GM19351 (cell line): ENCODE measurements at regions not wholly inside any gene's neighbourhood (a gene's known extent, or its start where the extent isn't known, plus 50 kb on each side); places are given as distances from the start of the nearest gene placed in this dataset.
"Not testable (repeated sequence)": the region's sequence is repeated elsewhere in the genome, so short reads cannot be mapped to it uniquely, and the experiment has no call there.

Source experiments
- ATAC-seq: cut with Tn5 transposase; IDR thresholded peaks from one replicate; pipeline ENCODE4 v1.9.1; 2021; ENCODE audit warnings: mild to moderate bottlenecking, moderate library complexity; ENCODE audit not compliant: unreplicated experiment

DNA sequence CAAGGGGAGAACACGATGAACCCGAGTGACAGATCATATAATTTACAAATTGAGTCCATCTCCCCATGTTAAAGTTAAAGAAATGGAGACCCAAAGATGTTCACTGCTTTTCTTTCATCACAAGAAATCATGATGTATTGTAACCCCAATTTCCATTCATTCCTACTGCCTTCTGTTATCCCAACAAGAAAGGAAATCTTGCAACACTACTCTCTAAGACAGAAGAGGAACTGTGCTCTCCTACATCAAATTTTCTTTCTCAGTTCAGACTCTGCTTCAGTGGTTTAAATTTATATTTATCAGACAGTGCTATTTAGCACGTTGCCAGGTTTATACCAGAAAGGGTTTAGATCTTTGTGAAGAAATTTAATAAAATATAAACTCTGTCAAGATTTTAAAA lies 83.8 kb upstream of the RASA1 start:
- no peak for ATAC-seq

DNA sequence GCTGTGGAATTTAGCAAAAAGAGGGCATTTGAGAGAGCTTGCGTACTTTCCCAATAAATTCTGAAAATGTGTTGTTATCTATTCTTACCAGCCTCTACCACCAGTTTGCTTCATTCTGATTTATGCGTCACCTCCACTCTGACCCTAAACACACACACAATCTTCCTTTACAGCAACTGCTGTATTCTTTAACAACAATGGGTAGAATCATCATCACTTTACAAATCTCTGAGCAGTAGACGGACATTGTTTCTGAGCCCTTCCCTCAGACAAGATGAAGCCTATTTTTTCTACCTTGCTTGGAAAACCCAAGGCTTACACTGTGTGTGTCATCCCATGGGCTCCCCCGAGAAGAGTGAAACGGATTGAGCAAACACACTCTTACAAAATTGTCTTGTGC lies 83.1 kb upstream of the RASA1 start:
- ATAC-seq = no peak

DNA sequence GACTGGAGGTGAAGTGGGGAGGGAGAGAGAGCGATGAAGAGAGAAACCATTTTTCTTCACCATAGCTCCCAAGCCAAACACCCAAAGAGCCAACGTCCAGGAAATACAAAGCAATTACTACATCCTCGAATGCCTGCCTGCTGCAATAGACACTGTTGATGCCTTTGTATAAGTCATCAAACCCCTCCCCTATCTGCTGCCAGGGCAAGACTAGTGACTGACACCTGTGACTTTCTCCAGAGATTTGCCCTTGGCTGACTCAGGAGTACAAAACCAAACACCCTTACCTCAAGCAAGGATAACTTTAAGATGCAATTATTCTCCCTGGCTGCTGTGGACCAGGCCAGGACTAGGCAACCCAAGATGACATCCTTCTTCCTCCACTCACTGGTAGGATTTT lies 81.8 kb upstream of the RASA1 start:
- no peak for ATAC-seq

DNA sequence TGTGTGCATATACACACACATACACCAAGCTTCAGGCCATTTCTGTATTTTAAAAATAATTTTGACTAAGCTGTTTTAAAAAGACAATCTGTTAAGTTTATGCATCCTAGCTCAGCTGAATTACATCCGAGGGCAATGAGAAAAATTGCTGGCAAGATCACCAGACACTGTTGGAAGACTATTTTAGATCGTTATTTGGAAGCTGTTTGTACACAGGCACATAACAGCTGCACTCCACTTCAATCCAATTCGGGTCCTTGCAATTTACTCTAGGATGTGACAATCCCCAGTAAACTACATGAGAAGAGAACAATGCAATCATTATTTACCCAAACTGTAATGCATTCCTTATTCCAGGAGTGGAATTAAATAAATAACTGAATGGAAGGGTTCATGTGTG lies 79.3 kb upstream of the RASA1 start:
- no peak for ATAC-seq

DNA sequence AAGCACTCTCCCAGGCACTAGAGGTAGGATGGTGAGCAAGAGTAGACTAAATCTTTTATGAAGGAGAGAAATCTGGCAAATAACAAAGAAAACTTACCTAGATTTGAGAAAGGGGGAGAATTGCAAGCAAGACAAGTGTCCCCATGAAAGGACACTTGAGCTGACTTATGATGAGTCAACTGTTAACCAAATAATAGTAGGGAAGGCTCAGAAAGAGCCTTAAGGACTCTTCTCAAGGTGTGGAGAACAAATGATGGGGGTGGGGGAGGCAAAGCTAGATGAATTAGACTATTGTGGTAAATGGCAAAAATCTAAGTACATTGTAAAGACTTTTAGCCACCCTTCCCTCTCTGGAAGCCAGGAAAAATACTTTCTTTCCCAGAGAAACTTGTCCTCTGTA lies 77.6 kb upstream of the RASA1 start:
- no peak for ATAC-seq

DNA sequence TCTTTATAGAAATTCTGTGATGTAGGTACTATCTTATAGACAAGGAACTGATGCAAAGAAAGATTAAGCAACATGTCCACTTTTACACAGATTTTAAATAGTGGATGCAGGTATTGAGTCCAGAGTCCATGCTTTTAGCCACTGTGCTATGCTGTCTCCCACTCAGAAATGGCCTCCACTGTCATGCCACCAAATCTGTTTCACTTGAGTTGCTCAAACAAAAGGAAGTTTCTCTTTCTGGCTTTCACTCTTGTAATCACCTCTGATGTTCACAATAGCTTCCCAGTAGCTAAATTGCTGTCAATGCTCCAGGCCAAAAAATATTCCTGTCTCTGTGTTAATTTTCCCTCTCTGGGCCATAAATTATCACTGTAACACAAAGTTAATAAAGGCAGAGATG lies 77.0 kb upstream of the RASA1 start:
- peak; percentile 60 for ATAC-seq

DNA sequence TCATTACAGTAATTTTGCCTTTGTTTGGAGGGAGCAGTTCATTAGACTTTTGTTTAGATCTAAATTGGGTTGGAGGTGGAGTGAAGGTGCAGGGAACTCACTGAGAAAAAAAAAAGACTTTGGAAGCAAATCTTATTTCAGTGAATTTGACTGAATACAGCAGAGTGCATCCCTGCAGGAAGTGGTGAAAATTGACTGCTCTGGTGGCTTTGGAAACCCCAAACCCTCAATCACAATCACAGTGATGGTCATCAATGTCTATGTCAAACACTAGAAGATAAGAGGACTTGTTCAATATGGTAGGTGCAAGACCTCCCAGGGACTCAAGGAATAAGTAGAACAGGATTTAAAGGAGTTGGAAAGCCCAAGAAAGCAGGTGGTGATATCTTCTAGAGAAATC lies 76.0 kb upstream of the RASA1 start:
- ATAC-seq = no peak

DNA sequence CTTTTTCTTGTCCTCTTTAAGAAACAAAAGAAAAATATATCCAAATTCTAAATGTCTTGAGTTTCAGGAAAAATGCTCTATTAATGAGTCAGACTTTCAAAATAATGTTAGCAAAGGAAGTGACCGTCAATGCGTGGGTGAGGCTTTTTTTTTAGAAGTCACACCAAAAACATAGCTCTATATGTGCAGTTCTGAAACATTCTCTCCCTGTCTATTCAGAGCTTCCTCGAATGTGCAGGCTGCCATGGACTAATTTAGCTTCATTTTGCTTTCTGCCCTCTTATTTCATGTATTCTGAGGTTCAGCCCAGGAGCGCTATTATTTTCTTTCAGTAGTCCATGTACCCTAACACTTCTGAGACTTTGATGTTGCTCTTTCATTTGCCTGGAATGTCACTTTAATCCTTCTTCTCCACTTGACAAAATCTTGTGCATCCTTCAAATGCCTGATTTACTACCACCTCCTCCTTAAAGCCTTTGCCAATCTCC lies 72.5 kb upstream of the RASA1 start:
- peak; percentile 77 for ATAC-seq

DNA sequence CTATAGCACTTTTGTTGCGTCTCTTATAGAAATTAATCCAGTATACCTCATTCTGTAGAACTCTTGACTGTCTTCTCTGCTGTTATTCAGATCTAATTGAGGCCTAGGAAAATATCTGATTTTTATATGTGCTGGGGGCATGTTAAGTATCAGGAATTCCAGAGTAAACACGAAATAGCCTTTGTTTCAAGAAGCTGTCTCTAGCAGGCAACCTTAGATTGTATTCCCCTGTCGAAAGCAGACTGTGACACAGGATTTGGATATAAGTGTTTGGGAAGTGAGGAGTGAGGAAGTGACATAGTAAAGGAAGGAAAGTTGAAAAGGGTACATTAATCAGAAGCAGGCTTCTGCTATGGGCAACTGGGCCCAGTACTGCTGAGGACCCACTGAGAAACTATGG lies 72.1 kb upstream of the RASA1 start:
- ATAC-seq = no peak

DNA sequence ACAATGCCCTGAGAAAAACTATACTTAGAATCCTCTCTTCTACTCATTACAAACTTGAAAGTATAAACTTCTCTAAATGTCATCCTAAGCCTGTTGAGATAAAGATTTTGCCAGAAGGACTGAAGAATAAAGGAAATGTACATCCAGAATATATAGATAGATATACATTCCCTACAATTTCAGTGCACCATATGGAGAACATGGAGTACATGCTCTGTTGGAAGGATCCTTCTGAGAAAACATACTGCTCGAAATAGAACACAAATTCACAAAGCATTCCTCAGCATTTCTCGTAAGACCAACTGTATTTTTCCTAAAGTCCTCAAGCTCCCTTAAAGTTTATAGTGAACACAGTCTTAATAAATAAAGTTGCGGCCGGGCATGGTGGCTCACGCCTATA lies 69.7 kb upstream of the RASA1 start:
- no peak for ATAC-seq

DNA sequence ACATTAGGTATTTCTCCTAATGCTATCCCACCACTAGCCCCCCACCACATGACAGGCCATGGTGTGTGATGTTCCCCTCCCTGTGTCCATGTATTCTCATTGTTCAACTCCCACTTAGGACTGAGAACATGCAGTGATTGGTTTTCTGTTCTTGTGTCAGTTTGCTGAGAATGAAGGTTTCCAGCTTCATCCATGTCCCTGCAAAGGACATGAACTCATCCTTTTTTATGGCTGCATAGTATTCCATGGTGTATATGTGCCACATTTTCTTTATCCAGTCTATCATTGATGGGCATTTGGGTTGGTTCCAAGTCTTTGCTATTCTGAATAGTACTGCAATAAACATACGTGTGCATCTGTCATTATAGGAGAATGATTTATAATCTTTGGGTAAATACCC lies 68.4 kb upstream of the RASA1 start:
- not testable (repeated sequence) for ATAC-seq

DNA sequence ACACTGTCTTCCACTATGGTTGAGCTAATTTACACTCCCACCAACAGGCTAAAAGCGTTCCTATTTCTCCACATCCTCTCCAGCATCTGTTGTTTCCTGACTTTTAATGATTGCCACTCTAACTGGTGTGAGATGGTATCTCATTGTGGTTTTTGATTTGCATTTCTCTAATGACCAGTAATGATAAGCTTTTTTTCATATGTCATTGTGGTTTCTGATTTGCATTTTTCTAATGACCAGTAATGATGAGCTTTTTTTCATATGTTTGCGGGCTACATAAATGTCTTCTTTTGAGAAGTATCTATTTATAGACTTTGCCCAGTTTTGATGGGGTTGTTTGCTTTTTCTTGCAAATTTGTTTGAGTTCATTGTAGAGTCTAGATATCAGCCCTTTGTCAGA lies 68.0 kb upstream of the RASA1 start:
- ATAC-seq = not testable (repeated sequence)

DNA sequence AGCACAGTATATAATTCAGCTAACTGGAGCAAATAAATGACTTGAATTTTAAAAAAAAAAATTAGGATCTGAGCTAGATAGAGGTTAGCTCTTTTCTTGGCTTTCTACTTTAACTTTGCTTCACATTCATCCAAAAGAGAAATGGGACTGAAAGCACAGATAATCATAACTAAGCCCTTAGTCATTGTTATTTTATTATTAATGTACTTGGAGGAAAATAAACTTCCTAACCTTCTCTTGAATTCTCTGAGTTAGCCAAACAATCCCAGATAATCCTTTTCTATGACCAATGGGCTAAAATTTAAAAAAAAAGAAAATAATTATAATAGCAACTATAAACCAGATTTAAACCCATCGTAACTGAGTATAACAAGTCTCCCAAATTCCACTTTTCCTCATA lies 57.6 kb upstream of the RASA1 start:
- no peak for ATAC-seq

DNA sequence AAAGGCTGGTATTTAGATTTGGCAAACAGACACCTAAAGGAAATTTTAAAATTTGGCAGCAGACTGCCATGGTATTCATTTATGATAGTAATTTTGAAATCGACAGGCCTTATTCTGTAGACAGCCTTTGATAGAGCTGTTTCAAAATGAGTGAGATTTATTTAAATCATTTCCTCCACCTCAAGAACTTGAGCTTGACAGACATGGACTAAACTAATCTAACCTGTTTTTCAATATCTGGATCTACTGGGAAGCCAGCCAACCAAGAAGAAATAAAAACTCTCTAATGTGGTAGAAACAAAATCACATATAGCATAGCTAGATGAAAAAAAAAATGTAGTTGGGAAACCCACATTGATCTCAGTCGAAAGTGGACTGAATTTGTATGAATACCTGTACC lies 56.9 kb upstream of the RASA1 start:
- ATAC-seq = peak; percentile 75

DNA sequence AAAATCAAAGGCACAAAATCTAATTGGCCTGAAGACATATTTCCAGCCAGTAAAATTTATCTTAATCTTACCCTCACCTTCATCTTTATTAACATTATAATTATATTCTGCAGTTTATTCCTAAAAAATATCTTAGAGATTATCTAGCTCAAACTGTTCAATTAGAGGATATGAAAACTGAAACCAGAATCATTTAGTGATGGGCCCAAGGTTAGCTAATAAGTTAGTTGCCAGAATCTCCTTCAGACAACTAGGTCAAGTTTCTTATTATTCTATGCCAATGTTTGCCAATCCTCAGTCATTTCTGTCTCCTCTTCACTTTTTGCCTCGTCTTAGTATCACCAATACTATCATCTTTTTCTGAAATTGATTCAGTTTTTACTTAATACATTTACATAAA lies 56.0 kb upstream of the RASA1 start:
- no peak for ATAC-seq

DNA sequence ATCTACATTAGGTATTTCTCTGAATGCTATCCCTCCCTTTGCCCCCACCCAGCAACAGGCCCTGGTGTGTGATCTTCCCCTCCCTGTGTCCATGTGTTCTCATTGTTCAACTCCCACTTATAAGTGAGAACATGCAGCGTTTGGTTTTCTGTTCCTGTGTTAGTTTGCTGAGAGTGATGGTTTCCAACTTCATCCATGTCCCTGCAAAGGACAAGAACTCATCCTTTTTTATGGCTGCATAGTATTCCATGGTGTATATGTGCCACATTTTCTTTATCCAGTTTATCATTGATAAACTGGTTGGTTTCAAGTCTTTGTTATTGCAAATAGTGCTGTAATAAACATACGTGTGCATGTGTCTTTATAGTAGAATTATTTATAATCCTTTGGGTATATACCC lies 55.5 kb upstream of the RASA1 start:
- not testable (repeated sequence) for ATAC-seq

DNA sequence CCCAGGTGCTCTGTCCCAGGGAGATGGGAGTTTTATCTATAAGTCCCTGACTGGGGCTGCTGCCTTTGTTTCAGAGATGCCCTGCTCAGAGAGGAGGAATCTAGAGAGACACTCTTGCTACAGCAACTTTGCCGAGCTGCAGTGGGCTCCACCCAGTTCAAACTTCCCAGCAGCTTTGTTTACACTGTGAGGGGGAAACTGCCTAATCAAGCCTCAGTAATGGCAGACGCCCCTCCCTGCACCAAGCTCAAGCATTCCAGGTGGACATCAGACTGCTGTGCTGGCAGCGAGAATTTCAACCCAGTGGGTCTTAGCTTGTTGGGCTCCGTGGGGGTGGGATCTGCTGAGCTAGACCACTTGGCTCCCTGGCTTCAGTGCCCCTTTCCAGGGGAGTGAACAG lies 50.2 kb upstream of the RASA1 start:
- not testable (repeated sequence) for ATAC-seq
